ENCODE measurements at regions not wholly inside any gene's neighbourhood (a gene's known extent, or its start where the extent isn't known, plus 50 kb on each side); places are given as distances from the start of the nearest gene placed in this dataset.

- TF ChIP-seq CTCF (IDR thresholded peaks at IDR 0.05), result no peak
- TF ChIP-seq EP300 (IDR thresholded peaks at IDR 0.05), result no peak
- TF ChIP-seq POLR2A (IDR thresholded peaks at IDR 0.05), result no peak
Measured at GRCh38 chr3:146305808-146306423, 55.0 kb upstream of the PLSCR4 start.

Data from sigmoid colon (tissue), 4 donors.